Activated CD8-positive, alpha-beta T cell treated with anti-CD3 and anti-CD28 coated beads, Interleukin-2, amount 10 ng/mL, durations not matched to agents 7 days and 5 days (primary cell): ENCODE measurements at regions not wholly inside any gene's neighbourhood (a gene's known extent, or its start where the extent isn't known, plus 50 kb on each side); places are given as distances from the start of the nearest gene placed in this dataset.
"Not testable (repeated sequence)": the region's sequence is repeated elsewhere in the genome, so short reads cannot be mapped to it uniquely, and the experiment has no call there.

Experiments used
- ATAC-seq: fragments of 150-1000 bp; cut with Tn5 transposase; one replicate; pipeline ENCODE4 v1.10.0; 2021; ENCODE audit warnings: moderate library complexity
- CTCF ChIA-PET: fragments of 350-600 bp; sonication (Branson Sonifier 250); formaldehyde crosslinking; loops from one replicate; lab custom pipeline; 2021; ENCODE audit warnings: antibody characterized with exemption; lab: Charles Lee
- POLR2A ChIA-PET: fragments of 350-600 bp; sonication (Branson Sonifier 250); formaldehyde crosslinking; loops from one replicate; lab custom pipeline; 2021; ENCODE audit warnings: antibody characterized with exemption; lab: Charles Lee
- DNase-seq: peaks from one replicate; pipeline ENCODE4 v3.0.0-alpha.2; 2020
- H3K27ac Mint-ChIP-seq: one replicate; pipeline ENCODE4 v1.8.0; 2021; ENCODE audit warnings: mild to moderate bottlenecking, mixed read lengths
- H3K27me3 Mint-ChIP-seq: one replicate; pipeline ENCODE4 v1.8.0; 2021; ENCODE audit warnings: low read depth, mixed read lengths
- H3K36me3 Mint-ChIP-seq: one replicate; pipeline ENCODE4 v1.8.0; 2021; ENCODE audit warnings: low read depth, mixed read lengths
- H3K4me1 Mint-ChIP-seq: one replicate; pipeline ENCODE4 v1.8.0; 2021; ENCODE audit warnings: low read depth, mixed read lengths
- H3K4me3 Mint-ChIP-seq: one replicate; pipeline ENCODE4 v1.8.0; 2021; ENCODE audit warnings: mild to moderate bottlenecking, mixed read lengths
- H3K9me3 Mint-ChIP-seq: one replicate; pipeline ENCODE4 v1.8.0; 2022; ENCODE audit warnings: mixed read lengths; ENCODE audit not compliant: insufficient read depth

GRCh38 chr6:69580706-69581105 lies 216.1 kb downstream of the LMBRD1 start:
- POLR2A ChIA-PET, result no interaction called here

DNA sequence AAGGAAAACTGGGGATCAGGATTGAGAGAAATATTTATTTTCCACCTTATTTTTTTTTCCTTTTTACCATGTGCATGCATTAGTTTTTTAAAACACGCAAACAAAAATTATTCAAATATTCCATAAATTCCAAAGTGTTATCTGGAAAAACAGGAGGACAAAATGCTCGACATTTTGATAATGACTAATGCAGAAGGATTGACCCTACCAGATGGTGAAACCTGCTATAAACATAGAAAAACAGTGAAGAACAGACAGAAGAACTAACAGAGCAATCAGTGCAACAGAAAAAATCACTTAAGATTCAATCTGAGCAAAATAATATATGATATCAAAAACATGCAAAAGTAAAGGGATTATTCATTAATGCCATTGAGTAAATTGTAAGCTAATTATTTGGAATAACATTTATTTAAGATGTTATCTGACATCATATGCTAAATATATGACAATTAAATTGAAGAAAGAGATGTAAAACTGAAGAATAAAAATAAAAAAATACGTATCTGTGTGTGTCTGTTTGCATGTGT lies 218.4 kb downstream of the LMBRD1 start:
- H3K36me3 Mint-ChIP-seq, result no peaks in the 10 kb centered on the region
- no peak for DNase-seq
- ChIA-PET POLR2A (no interaction called here), CTCF (no interaction called here)
- no peak for ATAC-seq
- no peak overlapping the region for H3K4me3 Mint-ChIP-seq
- no peaks in the 10 kb centered on the region for H3K9me3 Mint-ChIP-seq
- H3K4me1 Mint-ChIP-seq, result no peaks in the 10 kb centered on the region
- peaks cover 7% of the 10 kb centered on the region for H3K27me3 Mint-ChIP-seq
- H3K27ac Mint-ChIP-seq, result no peak overlapping the region

More at GRCh38 chr6:69580706-69581105, 216.1 kb downstream of the LMBRD1 start:
- H3K27me3 Mint-ChIP-seq, result peaks cover 25% of the 10 kb centered on the region
- no peaks in the 10 kb centered on the region for H3K9me3 Mint-ChIP-seq
- H3K4me1 Mint-ChIP-seq, result peaks cover 13% of the 10 kb centered on the region
- no peak overlapping the region for H3K27ac Mint-ChIP-seq
- no peak overlapping the region for H3K4me3 Mint-ChIP-seq
- CTCF ChIA-PET, result no interaction called here
- no peak for DNase-seq
- no peak for ATAC-seq
- no peaks in the 10 kb centered on the region for H3K36me3 Mint-ChIP-seq

- H3K4me1 Mint-ChIP-seq, result no peaks in the 10 kb centered on the region
- ChIA-PET CTCF (no interaction called here), POLR2A (no interaction called here)
- H3K27me3 Mint-ChIP-seq, result no peaks in the 10 kb centered on the region
- H3K4me3 Mint-ChIP-seq, result no peak overlapping the region
- H3K36me3 Mint-ChIP-seq, result no peaks in the 10 kb centered on the region
- H3K27ac Mint-ChIP-seq, result no peak overlapping the region
- no peaks in the 10 kb centered on the region for H3K9me3 Mint-ChIP-seq
- DNase-seq (no peak), ATAC-seq (no peak)
These were observed 225.6 kb downstream of the LMBRD1 start for GRCh38 chr6:69571234-69571633.

GRCh38 chr6:69570106-69570505 lies 226.7 kb downstream of the LMBRD1 start:
- no peak overlapping the region for H3K4me3 Mint-ChIP-seq
- no peaks in the 10 kb centered on the region for H3K36me3 Mint-ChIP-seq
- no peaks in the 10 kb centered on the region for H3K9me3 Mint-ChIP-seq
- CTCF ChIA-PET, result no interaction called here
- no peaks in the 10 kb centered on the region for H3K27me3 Mint-ChIP-seq
- DNase-seq, result no peak
- H3K27ac Mint-ChIP-seq, result no peak overlapping the region
- H3K4me1 Mint-ChIP-seq, result no peaks in the 10 kb centered on the region
- no peak for ATAC-seq
- POLR2A ChIA-PET, result no interaction called here

DNA sequence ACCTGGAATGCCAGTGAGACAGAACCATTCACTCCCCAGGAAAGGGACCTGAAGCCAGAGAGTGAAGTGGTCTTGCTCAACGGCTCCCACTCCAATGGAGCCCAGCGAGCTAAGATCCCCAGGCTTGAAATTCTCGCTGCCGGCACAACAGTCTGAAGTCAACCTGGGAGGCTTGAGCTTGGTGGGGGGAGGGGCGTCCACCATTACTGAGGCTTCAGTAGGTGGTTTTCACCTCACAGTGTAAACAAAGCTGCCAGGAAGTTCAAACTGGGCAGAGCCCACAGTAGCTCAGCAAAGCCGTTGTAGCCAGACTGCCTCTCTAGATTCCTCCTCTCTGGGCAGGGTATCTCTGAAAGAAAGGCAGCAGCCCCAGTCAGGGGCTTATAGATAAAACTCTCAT lies 236.2 kb downstream of the LMBRD1 start:
- DNase-seq, CTCF ChIA-PET, H3K4me3 Mint-ChIP-seq, H3K27ac Mint-ChIP-seq, POLR2A ChIA-PET, ATAC-seq, H3K4me1 Mint-ChIP-seq, H3K27me3 Mint-ChIP-seq, H3K36me3 Mint-ChIP-seq, H3K9me3 Mint-ChIP-seq: not testable (repeated sequence)

GRCh38 chr6:69555088-69555638 lies 241.6 kb downstream of the LMBRD1 start:
- no peak for ATAC-seq
- POLR2A ChIA-PET, result no interaction called here
- H3K4me1 Mint-ChIP-seq, result no peaks in the 10 kb centered on the region
- CTCF ChIA-PET, result no interaction called here
- H3K9me3 Mint-ChIP-seq, result no peaks in the 10 kb centered on the region
- no peaks in the 10 kb centered on the region for H3K27me3 Mint-ChIP-seq
- H3K27ac Mint-ChIP-seq, result no peak overlapping the region
- no peaks in the 10 kb centered on the region for H3K36me3 Mint-ChIP-seq
- no peak for DNase-seq
- no peak overlapping the region for H3K4me3 Mint-ChIP-seq

- Mint-ChIP-seq H3K27ac (no peak overlapping the region), H3K9me3 (no peaks in the 10 kb centered on the region), H3K4me1 (no peaks in the 10 kb centered on the region), H3K27me3 (no peaks in the 10 kb centered on the region), H3K36me3 (no peaks in the 10 kb centered on the region), H3K4me3 (no peak overlapping the region)
- ChIA-PET CTCF (no interaction called here), POLR2A (no interaction called here)
- no peak for ATAC-seq
- no peak for DNase-seq
These were observed 254.3 kb downstream of the LMBRD1 start for GRCh38 chr6:69542494-69542893.

DNA sequence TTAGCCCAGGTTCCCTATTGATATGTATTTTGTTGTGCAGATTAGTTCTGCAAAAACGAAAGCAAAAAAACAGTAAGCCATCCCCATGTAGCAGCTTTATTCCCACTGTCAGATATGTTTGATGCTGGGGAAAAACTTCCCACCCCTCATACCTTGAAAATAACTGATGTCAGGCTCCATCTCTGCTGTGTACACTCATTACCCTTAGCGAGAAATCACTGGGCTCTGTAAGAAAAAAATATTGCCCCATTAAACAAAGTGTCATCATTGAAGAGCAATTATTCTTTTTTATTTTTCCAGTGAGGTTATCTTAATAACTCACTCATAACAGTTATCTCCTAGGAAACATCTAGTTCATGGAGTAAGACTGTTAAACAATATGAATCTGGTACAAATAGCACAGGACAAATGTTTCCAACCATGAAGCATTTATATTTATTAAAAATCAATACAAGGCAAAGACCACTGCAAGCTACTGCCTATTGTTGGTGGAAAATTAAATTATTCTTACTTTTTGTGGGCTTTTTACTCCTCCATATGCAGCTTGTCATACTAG lies 268.8 kb downstream of the LMBRD1 start:
- no peak overlapping the region for H3K27ac Mint-ChIP-seq
- no peaks in the 10 kb centered on the region for H3K9me3 Mint-ChIP-seq
- ChIA-PET POLR2A (no interaction called here), CTCF (no interaction called here)
- DNase-seq (no peak), ATAC-seq (no peak)
- H3K4me1 Mint-ChIP-seq, result no peaks in the 10 kb centered on the region
- no peak overlapping the region for H3K4me3 Mint-ChIP-seq
- H3K27me3 Mint-ChIP-seq, result no peaks in the 10 kb centered on the region
- H3K36me3 Mint-ChIP-seq, result no peaks in the 10 kb centered on the region

DNA sequence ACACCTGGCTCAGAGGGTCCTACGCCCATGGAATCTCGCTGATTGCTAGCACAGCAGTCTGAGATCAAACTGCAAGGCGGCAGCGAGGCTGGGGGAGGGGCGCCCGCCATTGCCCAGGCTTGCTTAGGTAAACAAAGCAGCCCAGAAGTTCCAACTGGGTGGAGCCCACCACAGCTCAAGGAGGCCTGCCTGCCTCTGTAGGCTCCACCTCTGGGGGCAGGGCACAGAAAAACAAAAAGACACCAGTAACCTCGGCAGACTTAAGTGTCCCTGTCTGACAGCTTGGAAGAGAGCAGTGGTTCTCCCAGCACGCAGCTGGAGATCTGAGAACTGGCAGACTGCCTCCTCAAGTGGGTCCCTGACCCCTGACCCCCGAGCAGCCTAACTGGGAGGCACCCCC lies 281.3 kb downstream of the LMBRD1 start:
- CTCF ChIA-PET, H3K4me3 Mint-ChIP-seq, POLR2A ChIA-PET: not testable (repeated sequence)

DNA sequence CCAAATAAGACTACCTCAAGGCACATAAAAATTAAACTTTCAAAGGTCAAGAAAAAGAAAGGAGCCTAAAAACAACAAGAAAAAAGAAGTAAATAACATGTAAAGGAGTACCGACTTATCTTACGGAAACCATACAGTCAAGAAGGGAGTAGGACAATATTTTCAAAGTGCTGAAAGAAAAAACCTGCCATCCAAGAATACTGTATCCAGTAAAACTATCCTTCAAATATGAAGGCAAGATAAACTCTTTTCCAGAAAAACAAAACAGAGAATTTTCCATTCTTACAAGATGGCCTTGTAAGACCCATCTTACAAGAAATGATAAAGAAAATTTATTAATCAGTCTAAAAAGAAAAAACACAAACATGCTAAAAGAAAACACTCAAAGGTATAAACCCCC lies 302.2 kb downstream of the LMBRD1 start:
- Mint-ChIP-seq H3K36me3 (no peaks in the 10 kb centered on the region), H3K27ac (no peak overlapping the region), H3K4me3 (no peak overlapping the region), H3K4me1 (no peaks in the 10 kb centered on the region), H3K27me3 (no peaks in the 10 kb centered on the region), H3K9me3 (peaks cover 17% of the 10 kb centered on the region)
- ChIA-PET POLR2A (no interaction called here), CTCF (no interaction called here)
- DNase-seq, result no peak
- no peak for ATAC-seq

More for the DNA sequence above, 281.3 kb downstream of the LMBRD1 start:
- H3K9me3 Mint-ChIP-seq, H3K27ac Mint-ChIP-seq, DNase-seq, H3K27me3 Mint-ChIP-seq, ATAC-seq, H3K4me1 Mint-ChIP-seq, H3K36me3 Mint-ChIP-seq: not testable (repeated sequence)

GRCh38 chr6:69489970-69490369 lies 306.8 kb downstream of the LMBRD1 start:
- CTCF ChIA-PET, result no interaction called here
- Mint-ChIP-seq H3K4me1 (no peaks in the 10 kb centered on the region), H3K4me3 (no peak overlapping the region), H3K36me3 (no peaks in the 10 kb centered on the region), H3K27ac (no peak overlapping the region), H3K27me3 (no peaks in the 10 kb centered on the region), H3K9me3 (peaks cover 21% of the 10 kb centered on the region)
- POLR2A ChIA-PET, result no interaction called here
- DNase-seq, result no peak
- ATAC-seq, result no peak

- no peak overlapping the region for H3K27ac Mint-ChIP-seq
- ATAC-seq, result no peak
- no peak for DNase-seq
- no peaks in the 10 kb centered on the region for H3K27me3 Mint-ChIP-seq
- no peaks in the 10 kb centered on the region for H3K36me3 Mint-ChIP-seq
- H3K4me1 Mint-ChIP-seq, result no peaks in the 10 kb centered on the region
- peaks cover 5% of the 10 kb centered on the region for H3K9me3 Mint-ChIP-seq
- H3K4me3 Mint-ChIP-seq, result no peak overlapping the region
- ChIA-PET CTCF (no interaction called here), POLR2A (no interaction called here)
These were observed 309.1 kb downstream of the LMBRD1 start for GRCh38 chr6:69487688-69488087.
